ENCODE measurements at regions not wholly inside any gene's neighbourhood (a gene's known extent, or its start where the extent isn't known, plus 50 kb on each side); places are given as distances from the start of the nearest gene placed in this dataset.

DNA sequence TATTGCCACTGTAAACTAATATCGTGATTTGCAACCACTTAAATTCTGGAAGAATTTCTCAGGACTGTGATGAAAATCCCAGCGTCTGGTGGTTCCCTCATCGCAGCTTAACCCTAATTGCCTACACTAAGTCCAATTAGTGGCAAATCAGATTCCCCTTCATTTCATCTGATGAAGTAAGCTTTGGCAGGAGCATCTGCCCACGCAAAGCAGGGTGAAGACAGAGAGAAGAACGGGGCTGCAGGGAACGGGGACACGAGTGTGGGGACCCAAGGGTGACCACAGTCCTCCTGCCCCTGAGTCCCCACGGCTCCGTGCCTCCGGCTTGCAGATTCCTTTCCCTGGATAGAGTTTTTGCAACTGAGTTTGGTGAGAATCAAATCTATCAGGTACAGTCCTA is 159.5 kb downstream of the LY86 start:
- TF ChIP-seq, protein P1, sequence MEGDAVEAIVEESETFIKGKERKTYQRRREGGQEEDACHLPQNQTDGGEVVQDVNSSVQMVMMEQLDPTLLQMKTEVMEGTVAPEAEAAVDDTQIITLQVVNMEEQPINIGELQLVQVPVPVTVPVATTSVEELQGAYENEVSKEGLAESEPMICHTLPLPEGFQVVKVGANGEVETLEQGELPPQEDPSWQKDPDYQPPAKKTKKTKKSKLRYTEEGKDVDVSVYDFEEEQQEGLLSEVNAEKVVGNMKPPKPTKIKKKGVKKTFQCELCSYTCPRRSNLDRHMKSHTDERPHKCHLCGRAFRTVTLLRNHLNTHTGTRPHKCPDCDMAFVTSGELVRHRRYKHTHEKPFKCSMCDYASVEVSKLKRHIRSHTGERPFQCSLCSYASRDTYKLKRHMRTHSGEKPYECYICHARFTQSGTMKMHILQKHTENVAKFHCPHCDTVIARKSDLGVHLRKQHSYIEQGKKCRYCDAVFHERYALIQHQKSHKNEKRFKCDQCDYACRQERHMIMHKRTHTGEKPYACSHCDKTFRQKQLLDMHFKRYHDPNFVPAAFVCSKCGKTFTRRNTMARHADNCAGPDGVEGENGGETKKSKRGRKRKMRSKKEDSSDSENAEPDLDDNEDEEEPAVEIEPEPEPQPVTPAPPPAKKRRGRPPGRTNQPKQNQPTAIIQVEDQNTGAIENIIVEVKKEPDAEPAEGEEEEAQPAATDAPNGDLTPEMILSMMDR (IDR thresholded peaks at IDR 0.05; ENCODE audit: low read length), result no peak
- TF ChIP-seq EZH2 (IDR thresholded peaks at IDR 0.05; ENCODE audit: borderline replicate concordance, low read length), result no peak
